CD14-positive monocyte (primary cell): ENCODE measurements at regions not wholly inside any gene's neighbourhood (a gene's known extent, or its start where the extent isn't known, plus 50 kb on each side); places are given as distances from the start of the nearest gene placed in this dataset.

Source experiments
- DNase-seq, 3 donors: peaks; one replicate each; pipeline ENCODE4 v3.0.0-alpha.2; 2011 to 2022
- H2AFZ ChIP-seq: 2 replicates; pipeline ENCODE4 v1.6.0; 2012; ENCODE audit warnings: mild to moderate bottlenecking, low read depth, low read length, inconsistent platforms; ENCODE audit not compliant: insufficient read depth, poor library complexity, severe bottlenecking
- H3K27ac ChIP-seq, 2 donors: 1 replicate in 1 of 2; 2 replicates in 1 of 2; pipeline ENCODE4 v1.5.1; 2012 to 2013; ENCODE audit warnings: low read length in 2 of 2, control low read depth in 1 of 2, inconsistent platforms in 1 of 2, low read depth in 1 of 2, mild to moderate bottlenecking in 1 of 2
- H3K27me3 ChIP-seq, 2 donors: one replicate each; pipeline versions ENCODE4 v1.6.0 to v1.6.1; 2011 to 2013; ENCODE audit warnings: low read length in 2 of 2; ENCODE audit not compliant: control insufficient read depth in 2 of 2, insufficient read depth in 2 of 2
- H3K36me3 ChIP-seq, 2 donors: replicated peaks in 1 of 2; 1 replicate in 1 of 2; 2 replicates in 1 of 2; pipeline versions ENCODE4 v1.5.1 to v1.6.1; 2012 to 2013; ENCODE audit warnings: low read length in 2 of 2, control low read depth in 1 of 2, inconsistent platforms in 1 of 2, mild to moderate bottlenecking in 1 of 2; ENCODE audit not compliant: insufficient read depth in 2 of 2, control insufficient read depth in 1 of 2
- H3K4me1 ChIP-seq, 2 donors: 1 replicate in 1 of 2; 2 replicates in 1 of 2; pipeline versions ENCODE4 v1.5.1 to v1.6.1; 2012 to 2013; ENCODE audit warnings: low read length in 2 of 2, control low read depth in 1 of 2, inconsistent platforms in 1 of 2, mild to moderate bottlenecking in 1 of 2, moderate library complexity in 1 of 2; ENCODE audit not compliant: insufficient read depth in 2 of 2, control insufficient read depth in 1 of 2
- H3K4me2 ChIP-seq: replicated peaks from 2 replicates; pipeline ENCODE3; 2012; ENCODE audit warnings: low read length, moderate library complexity, mild to moderate bottlenecking; ENCODE audit not compliant: poor library complexity, severe bottlenecking; ENCODE audit errors: extremely low read depth
- H3K4me3 ChIP-seq, 3 experiments: fragments of 200-600 bp in 1 of 3; sonication (generic) in 1 of 3; replicated peaks in 1 of 3; 1 replicate in 2 of 3; 2 replicates in 1 of 3; pipeline ENCODE4 v1.5.1; 2011 to 2013; ENCODE audit warnings: low read length in 3 of 3, mild to moderate bottlenecking in 3 of 3, control low read depth in 2 of 3, low read depth in 2 of 3, inconsistent platforms in 1 of 3, moderate library complexity in 1 of 3
- H3K79me2 ChIP-seq: 2 replicates; pipeline ENCODE4 v1.6.0; 2012; ENCODE audit warnings: mild to moderate bottlenecking, control low read depth, inconsistent platforms, low read length, moderate library complexity; ENCODE audit not compliant: insufficient read depth
- H3K9ac ChIP-seq: 2 replicates; pipeline ENCODE4 v1.6.0; 2017; ENCODE audit warnings: low read length, mild to moderate bottlenecking; ENCODE audit not compliant: insufficient read depth, poor library complexity, severe bottlenecking
- H3K9me3 ChIP-seq, 2 donors: replicated peaks in 1 of 2; 1 replicate in 1 of 2; 2 replicates in 1 of 2; pipeline versions ENCODE4 v1.5.1 to v1.6.1; 2012 to 2013; ENCODE audit warnings: low read length in 2 of 2, control low read depth in 1 of 2; ENCODE audit not compliant: control insufficient read depth in 1 of 2, insufficient read depth in 1 of 2
- H4K20me1 ChIP-seq: 2 replicates; pipeline ENCODE4 v1.6.0; 2012; ENCODE audit warnings: mild to moderate bottlenecking, low read length, control low read depth, moderate library complexity; ENCODE audit not compliant: insufficient read depth
- H3K27ac Mint-ChIP-seq, 7 donors: one replicate each; pipeline ENCODE4 v1.8.0; 2020; ENCODE audit warnings: mild to moderate bottlenecking in 7 of 7, mixed read lengths in 7 of 7, moderate library complexity in 6 of 7, inconsistent platforms in 2 of 7
- H3K27me3 Mint-ChIP-seq, 3 donors: one replicate each; pipeline ENCODE4 v1.8.0; 2021 to 2022; ENCODE audit warnings: low read depth in 3 of 3, mild to moderate bottlenecking in 3 of 3, mixed read lengths in 3 of 3, moderate library complexity in 3 of 3, inconsistent platforms in 1 of 3
- H3K36me3 Mint-ChIP-seq, 2 donors: one replicate each; pipeline ENCODE4 v1.8.0; 2020; ENCODE audit warnings: mixed read lengths in 2 of 2, inconsistent platforms in 1 of 2, mild to moderate bottlenecking in 1 of 2
- H3K4me1 Mint-ChIP-seq: one replicate; pipeline ENCODE4 v1.8.0; 2020; ENCODE audit warnings: mild to moderate bottlenecking, mixed read lengths
- H3K4me3 Mint-ChIP-seq, 2 donors: one replicate each; pipeline ENCODE4 v1.8.0; 2020; ENCODE audit warnings: mild to moderate bottlenecking in 2 of 2, mixed read lengths in 2 of 2, moderate library complexity in 1 of 2
- H3K9me3 Mint-ChIP-seq, 7 donors: one replicate each; pipeline ENCODE4 v1.8.0; 2020 to 2022; ENCODE audit warnings: mixed read lengths in 7 of 7, mild to moderate bottlenecking in 6 of 7, moderate library complexity in 6 of 7, inconsistent platforms in 2 of 7
- CTCF ChIP-seq: fragments of 200-600 bp; IDR thresholded peaks from one replicate; pipeline ENCODE4 v1.8.0; 2022; ENCODE audit warnings: antibody characterized with exemption, mild to moderate bottlenecking
- WGBS: methylation state at CpG from one replicate; pipeline ENCODE4 v1.1.5; 2013; ENCODE audit warnings: missing lambda C conversion rate; ENCODE audit not compliant: insufficient coverage; 5-methylcytosine and 5-hydroxymethylcytosine counted together
- intact Hi-C, 2 donors: fragments of 100-400 bp; cut with micrococcal nuclease; formaldehyde crosslinking; loops; one replicate each; pipeline versions ENCODE4 v1.15.0 to v1.15.1; 2023

GRCh38 chr3:157683668-157684067 is 180.5 kb upstream of the VEPH1 start:
- H3K4me3 ChIP-seq = no peak overlapping the region
- TF ChIP-seq CTCF = no peak
- H3K79me2 ChIP-seq = no peaks in the 10 kb centered on the region
- no peak for DNase-seq
- no peaks in the 10 kb centered on the region for H4K20me1 ChIP-seq
- H3K27me3 ChIP-seq = no peaks in the 10 kb centered on the region
- H3K9ac ChIP-seq = no peak overlapping the region
- Mint-ChIP-seq H3K4me3 (no peak overlapping the region), H3K36me3 (no peaks in the 10 kb centered on the region), H3K4me1 (no peaks in the 10 kb centered on the region), H3K27ac (no peak overlapping the region), H3K9me3 (peaks cover 10 to 35% (median 15%) of the 10 kb centered on the region in 7 donors), H3K27me3 (peaks cover 0 to 2% (median 0%) of the 10 kb centered on the region in 3 donors)
- WGBS = 60% methylated on average over 1 of the region's 3 CpGs
- no peaks in the 10 kb centered on the region for H3K36me3 ChIP-seq
- H2AFZ ChIP-seq = no peak overlapping the region
- no peaks in the 10 kb centered on the region for H3K4me1 ChIP-seq
- H3K27ac ChIP-seq = no peak overlapping the region
- no peak overlapping the region for H3K4me2 ChIP-seq
- H3K9me3 ChIP-seq = peaks cover 8 to 17% of the 10 kb centered on the region in 2 donors
- intact Hi-C loops = no loop called here

DNA sequence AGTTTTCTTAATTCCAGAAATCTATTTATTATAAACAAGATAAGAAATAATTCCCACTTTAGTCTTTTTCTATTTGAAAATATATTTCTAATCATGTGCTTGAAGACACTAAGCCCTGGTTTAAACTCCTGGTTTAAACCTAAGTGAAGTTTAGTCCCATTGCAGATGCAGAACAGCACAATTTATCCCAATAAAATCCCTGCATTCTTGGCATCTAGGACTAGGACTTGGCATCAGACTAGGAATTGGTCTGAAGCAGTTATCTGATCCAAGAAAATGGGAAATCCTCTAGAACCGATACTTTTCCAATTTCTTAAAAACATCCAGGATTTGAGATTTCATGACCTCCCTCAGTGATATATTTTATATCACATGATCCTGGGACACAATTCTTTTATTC is 168.8 kb upstream of the VEPH1 start:
- H2AFZ ChIP-seq = no peak overlapping the region
- H3K4me3 ChIP-seq = no peak overlapping the region
- intact Hi-C loops = no loop called here
- H3K9me3 Mint-ChIP-seq = peaks cover 2 to 7% (median 3%) of the 10 kb centered on the region in 7 donors
- H3K27ac Mint-ChIP-seq = no peak overlapping the region
- no peaks in the 10 kb centered on the region for H4K20me1 ChIP-seq
- no peak overlapping the region for H3K9ac ChIP-seq
- H3K36me3 ChIP-seq = no peaks in the 10 kb centered on the region
- H3K4me2 ChIP-seq = no peak overlapping the region
- H3K4me3 Mint-ChIP-seq = no peak overlapping the region
- no peak for TF ChIP-seq CTCF
- no CpG with 5 or more reads among the region's 1 CpG for WGBS
- no peaks in the 10 kb centered on the region for H3K79me2 ChIP-seq
- no peak for DNase-seq
- peaks cover 0 to 4% of the 10 kb centered on the region in 2 donors for H3K9me3 ChIP-seq
- no peaks in the 10 kb centered on the region for H3K36me3 Mint-ChIP-seq
- H3K27me3 ChIP-seq = no peaks in the 10 kb centered on the region
- no peaks in the 10 kb centered on the region for H3K4me1 Mint-ChIP-seq
- H3K4me1 ChIP-seq = no peaks in the 10 kb centered on the region
- H3K27ac ChIP-seq = no peak overlapping the region
- peaks cover 0 to 1% (median 0%) of the 10 kb centered on the region in 3 donors for H3K27me3 Mint-ChIP-seq
